ENCODE measurements at regions not wholly inside any gene's neighbourhood (a gene's known extent, or its start where the extent isn't known, plus 50 kb on each side); places are given as distances from the start of the nearest gene placed in this dataset.
A peak's percentile ranks its signal among the peaks of the same experiment; 100 is the strongest.

GRCh38 chr13:92938486-92939020 lies 288.1 kb upstream of the GPC6 start:
- DNase-seq: no peak

DNA sequence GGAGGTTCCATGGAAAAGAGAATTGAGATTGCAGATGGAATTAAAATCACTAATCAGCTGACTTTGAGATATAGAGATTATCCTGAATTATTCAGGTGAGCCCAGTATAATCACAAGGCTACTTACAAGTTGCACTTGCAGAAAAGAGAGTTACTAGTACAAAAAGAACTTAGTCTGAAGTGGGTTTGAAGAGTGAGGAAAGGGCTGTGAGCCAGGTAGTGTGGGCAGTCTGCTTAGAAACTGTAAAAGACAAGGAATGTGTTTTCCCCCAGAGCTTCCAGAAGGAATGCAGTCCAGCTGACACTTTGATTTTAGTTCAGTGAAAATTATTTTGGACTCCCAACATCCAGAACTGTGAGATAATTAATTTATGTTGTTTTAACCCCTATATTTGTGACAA lies 285.4 kb upstream of the GPC6 start:
- DNase-seq: no peak

- DNase-seq: no peak
Observed at GRCh38 chr13:92947770-92948434, 278.7 kb upstream of the GPC6 start.

GRCh38 chr13:92950771-92951170 lies 275.8 kb upstream of the GPC6 start:
- no peak for DNase-seq

GRCh38 chr13:92951273-92951890 lies 275.2 kb upstream of the GPC6 start:
- DNase-seq: no peak

DNA sequence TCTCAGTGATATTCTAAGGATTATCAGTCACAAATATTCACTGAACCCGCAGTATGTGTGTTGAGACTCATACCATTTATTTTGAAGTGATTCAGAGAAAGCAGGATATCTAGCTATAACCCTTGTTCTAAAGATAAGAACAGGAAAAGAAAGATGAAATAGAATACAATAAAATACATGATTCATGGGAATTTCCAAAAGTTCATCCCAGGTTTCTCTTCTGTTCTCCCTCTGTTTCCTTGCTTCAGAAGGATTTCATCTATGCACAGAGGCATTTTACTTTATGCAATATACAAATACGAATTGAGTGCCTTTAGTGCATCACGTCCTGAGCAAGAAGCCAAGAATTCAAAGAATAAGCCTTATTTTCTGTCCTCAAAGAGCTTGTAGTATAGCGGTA lies 274.4 kb upstream of the GPC6 start:
- no peak for DNase-seq

- peak; percentile 23 for DNase-seq
Observed at GRCh38 chr13:92954746-92955145, 271.9 kb upstream of the GPC6 start.

- DNase-seq: no peak
Observed at GRCh38 chr13:92959790-92960189, 266.8 kb upstream of the GPC6 start.

DNA sequence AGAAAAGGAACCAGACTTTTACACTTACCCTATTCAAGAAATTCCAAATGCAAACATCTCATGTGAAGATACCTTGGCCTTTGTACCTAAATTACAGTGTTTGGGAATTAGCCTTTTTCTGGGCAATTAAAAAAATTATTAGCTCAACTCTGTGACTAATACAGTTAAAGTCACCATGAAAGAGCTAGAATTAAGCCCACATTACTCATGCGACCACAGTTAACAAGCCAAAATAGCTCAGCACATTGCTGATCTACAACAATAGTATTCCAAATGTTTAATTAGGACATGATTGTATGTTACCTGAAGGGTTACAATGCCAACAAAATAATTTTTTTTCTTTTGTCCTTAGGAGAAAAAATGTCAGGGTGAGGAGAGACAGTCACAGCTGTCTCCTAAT lies 263.6 kb upstream of the GPC6 start:
- no peak for DNase-seq

GRCh38 chr13:92966341-92966740 lies 260.3 kb upstream of the GPC6 start:
- DNase-seq: no peak

DNA sequence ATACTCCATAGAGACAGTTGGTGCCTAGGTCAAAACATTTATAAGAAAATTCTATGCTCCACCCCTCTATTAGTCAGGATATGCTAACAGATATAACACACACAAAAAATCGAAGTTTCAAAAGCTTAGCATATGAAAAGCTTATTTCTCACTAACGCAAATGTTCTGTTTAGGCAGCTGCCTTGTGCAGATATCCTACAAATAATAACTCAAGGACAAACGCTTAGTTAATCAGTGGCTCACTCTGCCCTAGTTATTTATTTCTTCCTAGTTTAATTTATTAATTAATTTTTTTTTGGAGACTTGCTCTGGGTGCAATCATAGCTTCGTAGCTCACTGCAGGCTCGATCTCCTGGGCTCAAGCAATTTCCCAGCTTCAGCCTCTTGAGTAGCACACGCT lies 259.7 kb upstream of the GPC6 start:
- DNase-seq: no peak

GRCh38 chr13:92967923-92968322 lies 258.7 kb upstream of the GPC6 start:
- no peak for DNase-seq

DNA sequence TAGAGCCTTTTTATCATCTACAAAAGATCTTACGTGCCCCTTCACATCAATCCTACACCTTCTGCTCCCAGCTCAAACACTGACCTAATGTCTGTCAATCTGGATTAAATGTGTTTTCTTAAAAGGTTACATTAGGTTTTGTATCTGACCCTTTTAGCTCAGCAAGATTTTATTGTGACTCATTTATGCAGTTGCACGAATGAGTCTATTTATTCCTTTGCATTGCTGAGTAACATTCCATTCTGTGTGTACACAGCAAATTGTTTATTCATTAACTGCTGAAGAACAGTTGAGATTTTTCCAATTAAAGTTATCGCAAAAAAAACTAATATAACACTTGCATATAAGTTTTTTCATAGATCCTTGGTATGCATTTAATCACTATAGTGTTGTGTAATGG lies 253.9 kb upstream of the GPC6 start:
- no peak for DNase-seq

DNA sequence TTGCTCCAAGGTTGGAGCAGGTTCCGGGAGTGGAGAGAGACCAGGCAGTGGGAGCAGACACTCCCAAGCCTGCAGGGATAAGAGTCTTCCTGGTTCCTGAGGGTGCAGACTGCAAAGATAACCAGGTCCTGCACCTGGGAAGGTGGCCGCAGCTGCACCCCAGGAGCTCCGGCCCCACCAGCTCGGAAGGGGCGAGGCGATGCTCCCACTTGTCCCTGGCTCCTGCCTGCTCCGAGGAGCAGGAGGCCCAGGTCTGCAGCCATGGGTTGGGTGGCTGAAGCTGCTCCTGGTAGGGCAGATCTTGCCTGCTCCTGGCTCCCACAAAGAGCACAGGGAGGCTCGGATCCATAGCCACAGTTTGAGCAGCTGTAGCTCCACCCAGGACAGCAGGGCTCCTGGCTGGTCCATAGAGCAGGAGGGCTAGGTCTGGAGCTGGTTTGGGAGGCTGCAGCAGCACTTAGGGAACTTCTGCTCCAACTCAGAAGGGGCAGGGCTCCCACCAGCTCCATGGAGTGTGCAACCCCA lies 251.6 kb upstream of the GPC6 start:
- DNase-seq: no peak

DNA sequence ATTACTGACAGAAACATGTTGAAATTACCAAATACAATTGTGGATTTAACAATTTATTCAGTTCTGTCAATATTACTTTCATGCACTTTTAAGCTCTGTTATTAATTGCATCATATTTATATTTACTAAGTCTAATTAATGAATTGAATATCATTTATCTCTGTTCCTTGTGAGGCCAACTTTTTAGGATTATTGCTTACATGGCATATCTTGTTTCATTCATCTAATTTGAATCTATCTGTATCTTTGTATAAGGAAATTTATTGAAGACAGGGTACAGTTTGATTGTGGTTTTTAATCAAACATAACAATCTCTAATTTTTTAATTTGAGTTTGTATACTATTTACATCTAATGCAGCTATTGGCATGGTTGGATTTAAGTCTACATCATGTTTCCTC lies 249.9 kb upstream of the GPC6 start:
- DNase-seq: no peak

DNA sequence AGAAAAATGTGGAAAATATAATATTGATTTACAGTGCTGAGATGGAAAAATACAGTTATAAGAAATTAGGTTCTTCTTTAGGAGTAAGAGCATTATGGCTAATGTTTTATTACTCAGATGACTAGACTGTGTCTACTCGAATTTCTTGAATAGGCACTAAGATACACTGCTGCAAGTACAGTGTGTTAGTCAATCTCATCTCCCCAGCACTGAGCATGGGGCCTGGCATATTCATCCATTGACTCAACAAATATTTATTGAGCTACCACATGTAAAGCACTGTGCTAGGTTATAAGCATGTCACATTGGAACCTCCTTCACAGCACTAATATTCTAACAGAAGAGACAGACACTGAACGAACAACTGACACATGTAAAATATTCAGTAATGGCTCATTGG lies 242.5 kb upstream of the GPC6 start:
- DNase-seq: no peak

GRCh38 chr13:92989301-92989700 lies 237.3 kb upstream of the GPC6 start:
- no peak for DNase-seq

GRCh38 chr13:92991692-92992091 lies 234.9 kb upstream of the GPC6 start:
- DNase-seq: peak; percentile 52

DNA sequence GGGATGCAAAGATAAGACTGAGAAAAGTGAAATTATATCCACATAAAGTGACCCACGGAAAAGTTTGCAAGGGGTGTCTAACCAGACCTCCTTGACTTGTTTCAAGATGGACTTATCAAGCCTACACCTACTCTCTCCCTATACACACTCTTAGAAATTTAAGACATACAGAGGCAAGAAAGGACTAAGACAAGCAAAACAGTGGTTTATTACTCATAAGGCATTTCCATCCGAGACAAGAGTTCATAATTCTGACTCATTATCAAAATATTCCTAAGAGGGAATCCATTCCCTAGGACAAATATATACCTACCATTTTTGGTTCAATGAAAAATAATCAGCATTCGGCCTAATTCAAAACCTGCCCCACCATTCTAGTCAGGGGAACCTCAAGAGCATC lies 232.6 kb upstream of the GPC6 start:
- peak; percentile 84 for DNase-seq

- no peak for DNase-seq
Observed at GRCh38 chr13:93001866-93002461, 224.6 kb upstream of the GPC6 start.

DNA sequence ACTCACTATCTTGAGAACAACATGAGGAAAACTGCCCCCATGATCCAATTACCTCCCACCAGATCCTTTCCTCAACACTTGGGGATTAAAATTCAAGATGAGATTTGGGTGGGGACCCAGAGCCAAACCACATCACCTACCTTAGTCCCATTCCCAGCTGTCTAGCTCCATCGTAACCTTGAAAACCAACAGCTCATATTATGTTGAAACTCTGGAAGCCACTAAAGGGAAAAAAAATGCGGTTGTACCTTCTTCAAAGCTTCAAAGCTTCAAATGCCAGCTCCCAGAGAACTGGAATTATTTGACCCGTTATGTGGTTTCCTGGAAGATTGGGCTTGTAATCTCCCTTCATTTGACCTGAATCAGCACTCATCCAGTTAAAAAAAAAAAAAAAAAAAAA lies 223.1 kb upstream of the GPC6 start:
- no peak for DNase-seq

DNA sequence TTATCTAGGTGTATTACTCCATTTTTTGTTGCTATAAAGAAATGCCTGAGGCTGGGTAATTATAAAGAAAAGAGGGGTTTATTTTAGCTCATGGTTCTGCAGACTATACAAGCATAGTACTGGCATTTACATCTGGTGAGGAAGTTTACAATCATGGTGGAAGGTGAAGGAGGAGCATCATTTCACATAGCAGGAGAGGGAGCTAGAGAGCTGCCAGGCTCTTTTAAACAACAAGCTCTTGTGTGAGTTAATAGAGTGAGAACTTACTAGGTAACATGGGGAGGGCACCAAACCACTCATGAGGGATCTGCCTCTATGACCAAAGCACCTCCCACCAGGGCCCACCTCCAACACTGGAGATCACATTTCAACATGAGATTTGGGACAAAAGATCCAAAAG lies 221.7 kb upstream of the GPC6 start:
- DNase-seq: no peak

DNA sequence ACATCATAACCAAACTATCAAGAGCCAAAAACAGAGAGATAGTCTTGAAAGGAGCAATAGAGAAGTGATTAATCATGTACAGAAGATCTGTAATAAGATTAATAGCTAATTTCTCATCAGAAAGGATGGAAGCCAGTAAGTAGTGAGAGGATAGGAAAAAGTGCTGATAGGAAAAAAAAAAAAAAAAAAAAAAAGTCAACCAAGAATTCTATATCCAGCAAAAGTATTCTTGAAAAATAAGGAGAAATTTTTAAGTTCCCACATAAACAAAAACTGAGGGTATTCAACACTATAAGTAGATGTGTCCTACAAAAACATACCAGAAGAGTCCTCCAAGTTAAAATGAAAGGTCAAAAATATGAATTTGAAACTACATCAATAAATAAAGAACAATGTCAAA lies 218.7 kb upstream of the GPC6 start:
- DNase-seq: no peak

All from fibroblast of skin of back (primary cell).